ENCODE measurements at regions not wholly inside any gene's neighbourhood (a gene's known extent, or its start where the extent isn't known, plus 50 kb on each side); places are given as distances from the start of the nearest gene placed in this dataset.

- H3K9me3 Mint-ChIP-seq (ENCODE audit: low read depth) = no peaks in the 10 kb centered on the region
- H3K27me3 Mint-ChIP-seq (ENCODE audit: low read depth) = no peaks in the 10 kb centered on the region
- H3K4me1 Mint-ChIP-seq (ENCODE audit: low read depth) = no peaks in the 10 kb centered on the region
- H3K4me3 Mint-ChIP-seq (ENCODE audit: unreplicated experiment) = no peak overlapping the region
- no peak overlapping the region for H3K27ac Mint-ChIP-seq (ENCODE audit: unreplicated experiment)
- no peaks in the 10 kb centered on the region for H3K36me3 Mint-ChIP-seq (ENCODE audit: low read depth)
- TF ChIP-seq CTCF (IDR thresholded peaks at IDR 0.05) = no peak
- DNase-seq (ENCODE audit: low spot score) = no peak
Measured at GRCh38 chr13:103302676-103303075, 236.5 kb upstream of the SLC10A2 start.

- peaks cover 7% of the 10 kb centered on the region for H3K9me3 Mint-ChIP-seq (ENCODE audit: low read depth)
- H3K27me3 Mint-ChIP-seq (ENCODE audit: low read depth) = no peaks in the 10 kb centered on the region
- no peak overlapping the region for H3K27ac Mint-ChIP-seq (ENCODE audit: unreplicated experiment)
- TF ChIP-seq CTCF (IDR thresholded peaks at IDR 0.05) = no peak
- no peak for DNase-seq (ENCODE audit: low spot score)
- H3K4me3 Mint-ChIP-seq (ENCODE audit: unreplicated experiment) = no peak overlapping the region
- peaks cover 3% of the 10 kb centered on the region for H3K36me3 Mint-ChIP-seq (ENCODE audit: low read depth)
- no peaks in the 10 kb centered on the region for H3K4me1 Mint-ChIP-seq (ENCODE audit: low read depth)
Measured at GRCh38 chr13:103299079-103299478, 232.9 kb upstream of the SLC10A2 start.

- H3K36me3 Mint-ChIP-seq (ENCODE audit: low read depth) = peaks cover 3% of the 10 kb centered on the region
- DNase-seq (ENCODE audit: low spot score) = no peak
- no peaks in the 10 kb centered on the region for H3K27me3 Mint-ChIP-seq (ENCODE audit: low read depth)
- no peak for TF ChIP-seq CTCF (IDR thresholded peaks at IDR 0.05)
- H3K4me1 Mint-ChIP-seq (ENCODE audit: low read depth) = peaks cover under 1% of the 10 kb centered on the region
- peaks cover 7% of the 10 kb centered on the region for H3K9me3 Mint-ChIP-seq (ENCODE audit: low read depth)
- no peak overlapping the region for H3K27ac Mint-ChIP-seq (ENCODE audit: unreplicated experiment)
- H3K4me3 Mint-ChIP-seq (ENCODE audit: unreplicated experiment) = no peak overlapping the region
Measured at GRCh38 chr13:103297083-103297482, 230.9 kb upstream of the SLC10A2 start.

GRCh38 chr13:103291798-103292572 is 225.8 kb upstream of the SLC10A2 start:
- DNase-seq (ENCODE audit: low spot score) = no peak
- Mint-ChIP-seq H3K27me3 (ENCODE audit: low read depth) (no peaks in the 10 kb centered on the region), H3K27ac (ENCODE audit: unreplicated experiment) (no peak overlapping the region), H3K4me1 (ENCODE audit: low read depth) (peaks cover 28% of the 10 kb centered on the region), H3K9me3 (ENCODE audit: low read depth) (peaks cover 8% of the 10 kb centered on the region), H3K4me3 (ENCODE audit: unreplicated experiment) (no peak overlapping the region), H3K36me3 (ENCODE audit: low read depth) (peaks cover 3% of the 10 kb centered on the region)
- no peak for TF ChIP-seq CTCF (IDR thresholded peaks at IDR 0.05)

GRCh38 chr13:103291226-103291625 is 225.0 kb upstream of the SLC10A2 start:
- peaks cover 28% of the 10 kb centered on the region for H3K4me1 Mint-ChIP-seq (ENCODE audit: low read depth)
- H3K36me3 Mint-ChIP-seq (ENCODE audit: low read depth) = no peaks in the 10 kb centered on the region
- H3K9me3 Mint-ChIP-seq (ENCODE audit: low read depth) = peaks cover 4% of the 10 kb centered on the region
- no peak for DNase-seq (ENCODE audit: low spot score)
- TF ChIP-seq CTCF (IDR thresholded peaks at IDR 0.05) = no peak
- no peak overlapping the region for H3K4me3 Mint-ChIP-seq (ENCODE audit: unreplicated experiment)
- H3K27ac Mint-ChIP-seq (ENCODE audit: unreplicated experiment) = no peak overlapping the region
- no peaks in the 10 kb centered on the region for H3K27me3 Mint-ChIP-seq (ENCODE audit: low read depth)

All from chondrocyte (in vitro differentiated cells).